GM23248 (cell line): ENCODE measurements at regions not wholly inside any gene's neighbourhood (a gene's known extent, or its start where the extent isn't known, plus 50 kb on each side); places are given as distances from the start of the nearest gene placed in this dataset.
"Not testable (repeated sequence)": the region's sequence is repeated elsewhere in the genome, so short reads cannot be mapped to it uniquely, and the experiment has no call there.

Experiments used
- EZH2 ChIP-seq: fragments of 200-600 bp; sonication (generic); IDR thresholded peaks from 2 replicates; pipeline ENCODE4 v1.6.1; 2018; ENCODE audit warnings: antibody characterized with exemption, mild to moderate bottlenecking; ENCODE audit not compliant: insufficient read depth, poor library complexity, severe bottlenecking
- EZH2phosphoT487 ChIP-seq: fragments of 200-600 bp; sonication (generic); IDR thresholded peaks from 2 replicates; pipeline ENCODE4 v1.6.1; 2018; ENCODE audit warnings: antibody characterized with exemption, moderate library complexity, mild to moderate bottlenecking, low read depth; ENCODE audit not compliant: insufficient read depth

GRCh38 chr4:49150351-49151083, 164.4 kb downstream of the CWH43 start:
- not testable (repeated sequence) for TF ChIP-seq EZH2, EZH2phosphoT487
